Non-pigmented ciliary epithelial cell (primary cell): ENCODE measurements at regions not wholly inside any gene's neighbourhood (a gene's known extent, or its start where the extent isn't known, plus 50 kb on each side); places are given as distances from the start of the nearest gene placed in this dataset.

Source experiments
- DNase-seq: peaks from one replicate; pipeline ENCODE4 v3.0.0-alpha.2; 2010; ENCODE audit warnings: low read depth

GRCh38 chr3:94512876-94513275 lies 450.0 kb downstream of the NSUN3 start:
- no peak for DNase-seq

GRCh38 chr3:94513600-94513999 lies 450.7 kb downstream of the NSUN3 start:
- no peak for DNase-seq

GRCh38 chr3:94515983-94516382 lies 453.1 kb downstream of the NSUN3 start:
- no peak for DNase-seq

GRCh38 chr3:94520364-94520763 lies 457.5 kb downstream of the NSUN3 start:
- DNase-seq: no peak

- no peak for DNase-seq
Measured at GRCh38 chr3:94522488-94522887, 459.6 kb downstream of the NSUN3 start.

- DNase-seq: no peak
Measured at GRCh38 chr3:94524102-94524919, 461.4 kb downstream of the NSUN3 start.

- DNase-seq: no peak
Measured at GRCh38 chr3:94525043-94525442, 462.2 kb downstream of the NSUN3 start.

GRCh38 chr3:94529816-94530215 lies 467.0 kb downstream of the NSUN3 start:
- DNase-seq: no peak

- DNase-seq: no peak
Measured at GRCh38 chr3:94532951-94533350, 470.1 kb downstream of the NSUN3 start.

GRCh38 chr3:94539937-94540336 lies 477.1 kb downstream of the NSUN3 start:
- no peak for DNase-seq

- DNase-seq: no peak
Measured at GRCh38 chr3:94543161-94543560, 480.3 kb downstream of the NSUN3 start.

GRCh38 chr3:94544131-94544789 lies 481.4 kb downstream of the NSUN3 start:
- no peak for DNase-seq

GRCh38 chr3:94548581-94549316 lies 485.9 kb downstream of the NSUN3 start:
- no peak for DNase-seq

- no peak for DNase-seq
Measured at GRCh38 chr3:94561094-94561493, 498.2 kb downstream of the NSUN3 start.

- DNase-seq: no peak
Measured at GRCh38 chr3:94564247-94564646, 501.4 kb downstream of the NSUN3 start.

- DNase-seq: no peak
Measured at GRCh38 chr3:94568041-94568440, 505.2 kb downstream of the NSUN3 start.

GRCh38 chr3:94573337-94573736 lies 510.5 kb downstream of the NSUN3 start:
- no peak for DNase-seq

- DNase-seq: no peak
Measured at GRCh38 chr3:94587291-94587690, 524.4 kb downstream of the NSUN3 start.

- no peak for DNase-seq
Measured at GRCh38 chr3:94593526-94594150, 530.8 kb downstream of the NSUN3 start.

- DNase-seq: no peak
Measured at GRCh38 chr3:94596141-94596540, 533.3 kb downstream of the NSUN3 start.

- no peak for DNase-seq
Measured at GRCh38 chr3:94596887-94597566, 534.2 kb downstream of the NSUN3 start.

- no peak for DNase-seq
Measured at GRCh38 chr3:94607778-94608177, 544.9 kb downstream of the NSUN3 start.
